Sigmoid colon (tissue), 6 donors: ENCODE measurements at regions not wholly inside any gene's neighbourhood (a gene's known extent, or its start where the extent isn't known, plus 50 kb on each side); places are given as distances from the start of the nearest gene placed in this dataset.

Source experiments
- DNase-seq: peaks from one replicate; pipeline ENCODE4 v3.0.0-alpha.2; 2019
- H3K27ac ChIP-seq, 4 donors: fragments of 200-600 bp; sonication (generic); one replicate each; pipeline ENCODE4 v1.5.1; 2016 to 2019; ENCODE audit warnings: mild to moderate bottlenecking in 1 of 4
- H3K27me3 ChIP-seq, 3 donors: fragments of 200-600 bp; sonication (generic); one replicate each; pipeline ENCODE4 v1.5.1; 2019; ENCODE audit warnings: mild to moderate bottlenecking in 1 of 3
- H3K36me3 ChIP-seq, 4 donors: fragments of 200-600 bp; sonication (generic); one replicate each; pipeline ENCODE4 v1.5.1; 2016 to 2019
- H3K4me1 ChIP-seq, 4 donors: fragments of 200-600 bp; sonication (generic); one replicate each; pipeline ENCODE4 v1.5.1; 2017 to 2019
- H3K4me3 ChIP-seq, 4 donors: fragments of 200-600 bp; sonication (generic); one replicate each; pipeline ENCODE4 v1.5.1; 2017 to 2019; ENCODE audit warnings: mild to moderate bottlenecking in 2 of 4, moderate library complexity in 1 of 4
- H3K9me3 ChIP-seq, 4 donors: fragments of 200-600 bp in 3 of 4; sonication (generic) in 3 of 4; one replicate each; pipeline versions ENCODE4 v1.5.1 to v1.6.1; 2013 to 2019
- CTCF ChIP-seq, 4 experiments: fragments of 450-650 bp in 3 of 4; fragments of 200-600 bp in 1 of 4; IDR thresholded peaks; one replicate each; pipeline ENCODE4 v1.5.1; 2016 to 2019; ENCODE audit warnings: antibody characterized with exemption in 4 of 4, mild to moderate bottlenecking in 3 of 4, moderate library complexity in 2 of 4
- EP300 ChIP-seq, 4 donors: sonication (generic); formaldehyde crosslinking; IDR thresholded peaks; one replicate each; pipeline ENCODE4 v1.6.1; 2017; ENCODE audit warnings: antibody characterized with exemption in 4 of 4
- POLR2A ChIP-seq, 2 donors: fragments of 450-650 bp; IDR thresholded peaks; one replicate each; pipeline ENCODE4 v1.6.1; 2016; ENCODE audit warnings: antibody characterized with exemption in 2 of 2, mild to moderate bottlenecking in 2 of 2, moderate library complexity in 2 of 2
- POLR2AphosphoS5 ChIP-seq, 4 donors: sonication (generic); formaldehyde crosslinking; IDR thresholded peaks; one replicate each; pipeline ENCODE4 v1.6.1; 2017; ENCODE audit warnings: antibody characterized with exemption in 4 of 4
- WGBS, 2 donors: extraction: QIAGEN DNeasy Blood & Tissue Kit; methylation state at CpG; one replicate each; pipeline ENCODE4 v1.1.7; 2013; 5-methylcytosine and 5-hydroxymethylcytosine counted together
- intact Hi-C: fragments of 100-400 bp; cut with DNase I; formaldehyde crosslinking; loops from one replicate; pipeline ENCODE4 v1.15.1; 2023
- donor health status: healthy with polysubstance abuse.
- donor health status: healthy.

GRCh38 chr5:1748271-1748670 is 51.4 kb downstream of the MRPL36 start:
- intact Hi-C loops = no loop called here
- 93% methylated on average over 12 of the region's 12 CpGs for WGBS, 2 donors
- H3K36me3 ChIP-seq = no peaks in the 10 kb centered on the region
- H3K4me1 ChIP-seq = no peaks in the 10 kb centered on the region
- no peak overlapping the region for H3K27ac ChIP-seq
- peak; percentile 20 for DNase-seq
- TF ChIP-seq CTCF (IDR thresholded peaks at IDR 0.05) (no peak), EP300 (IDR thresholded peaks at IDR 0.05) (no peak), POLR2AphosphoS5 (IDR thresholded peaks at IDR 0.05) (no peak), POLR2A (IDR thresholded peaks at IDR 0.05) (no peak)
- H3K9me3 ChIP-seq = no peaks in the 10 kb centered on the region
- no peak overlapping the region for H3K4me3 ChIP-seq
- peaks cover 0 to 6% (median 0%) of the 10 kb centered on the region in 3 donors for H3K27me3 ChIP-seq

- WGBS, 2 donors = 80 to 86% methylated on average over 5 of the region's 5 CpGs
- no peak for TF ChIP-seq CTCF (IDR thresholded peaks at IDR 0.05)
- no peak for TF ChIP-seq EP300 (IDR thresholded peaks at IDR 0.05)
- no peak for TF ChIP-seq POLR2AphosphoS5 (IDR thresholded peaks at IDR 0.05)
- TF ChIP-seq POLR2A (IDR thresholded peaks at IDR 0.05) = no peak
- H3K27me3 ChIP-seq = peaks cover 0 to 6% (median 0%) of the 10 kb centered on the region in 3 donors
- DNase-seq = peak; percentile 54
- no peaks in the 10 kb centered on the region for H3K36me3 ChIP-seq
- H3K4me3 ChIP-seq = no peak overlapping the region
- intact Hi-C loops = no loop called here
- H3K9me3 ChIP-seq = no peaks in the 10 kb centered on the region
- H3K4me1 ChIP-seq = no peaks in the 10 kb centered on the region
- no peak overlapping the region for H3K27ac ChIP-seq
These were observed 51.9 kb downstream of the MRPL36 start for GRCh38 chr5:1747803-1748085.

GRCh38 chr5:1747079-1747802 is 52.4 kb downstream of the MRPL36 start:
- TF ChIP-seq POLR2A (IDR thresholded peaks at IDR 0.05) (no peak), EP300 (IDR thresholded peaks at IDR 0.05) (no peak), CTCF (IDR thresholded peaks at IDR 0.05) (no peak), POLR2AphosphoS5 (IDR thresholded peaks at IDR 0.05) (no peak)
- intact Hi-C loops = no loop called here
- Histone ChIP-seq H3K36me3 (no peaks in the 10 kb centered on the region), H3K4me1 (no peaks in the 10 kb centered on the region), H3K27ac (no peak overlapping the region), H3K4me3 (no peak overlapping the region), H3K27me3 (peaks cover 0 to 6% (median 0%) of the 10 kb centered on the region in 3 donors), H3K9me3 (no peaks in the 10 kb centered on the region)
- WGBS, 2 donors = 74 to 84% methylated on average over 24 of the region's 24 CpGs
- DNase-seq = peak; percentile 38

GRCh38 chr5:1746371-1747078 is 53.1 kb downstream of the MRPL36 start:
- Histone ChIP-seq H3K27ac (no peak overlapping the region), H3K27me3 (peaks cover 0 to 5% (median 0%) of the 10 kb centered on the region in 3 donors), H3K36me3 (no peaks in the 10 kb centered on the region), H3K9me3 (no peaks in the 10 kb centered on the region), H3K4me3 (no peak overlapping the region), H3K4me1 (no peaks in the 10 kb centered on the region)
- intact Hi-C loops = no loop called here
- WGBS, 2 donors = 92% methylated on average over 63 of the region's 63 CpGs
- TF ChIP-seq POLR2A (IDR thresholded peaks at IDR 0.05) (no peak), CTCF (IDR thresholded peaks at IDR 0.05) (no peak), POLR2AphosphoS5 (IDR thresholded peaks at IDR 0.05) (no peak), EP300 (IDR thresholded peaks at IDR 0.05) (no peak)
- DNase-seq = peak; percentile 53
